HepG2 (cell line): ENCODE measurements at regions not wholly inside any gene's neighbourhood (a gene's known extent, or its start where the extent isn't known, plus 50 kb on each side); places are given as distances from the start of the nearest gene placed in this dataset.

Source experiments
- CCAR2 ChIP-seq: fragments of 200-400 bp; formaldehyde crosslinking; optimal IDR thresholded peaks from 2 replicates; pipeline ENCODE3; 2018; ENCODE audit warnings: low read depth, mild to moderate bottlenecking, low read length, moderate library complexity
- CTCF ChIP-seq: sonication (generic); formaldehyde crosslinking; IDR thresholded peaks from 2 replicates; pipeline ENCODE4 v1.5.0; 2020; ENCODE audit warnings: mild to moderate bottlenecking, missing genetic modification reagents, moderate library complexity
- GLI4 ChIP-seq: sonication (generic); formaldehyde crosslinking; IDR thresholded peaks from 2 replicates; pipeline ENCODE4 v1.5.1; 2020; ENCODE audit warnings: missing genetic modification reagents, mild to moderate bottlenecking, moderate library complexity, borderline replicate concordance
- JUND ChIP-seq: sonication (generic); formaldehyde crosslinking; IDR thresholded peaks from 2 replicates; pipeline ENCODE4 v1.8.0; 2022; ENCODE audit warnings: mild to moderate bottlenecking, missing genetic modification reagents
- SIN3A ChIP-seq: IDR thresholded peaks from 2 replicates; pipeline ENCODE4 v1.6.1; 2011; ENCODE audit warnings: low read depth, mild to moderate bottlenecking, control low read depth, low read length, borderline replicate concordance
- ZNF597 ChIP-seq: sonication (generic); formaldehyde crosslinking; IDR thresholded peaks from 2 replicates; pipeline ENCODE4 v1.5.0; 2020; ENCODE audit warnings: missing genetic modification reagents

- TF ChIP-seq ZNF597 (CRISPR knock-in tag): no peak
- no peak for TF ChIP-seq GLI4 (CRISPR knock-in tag)
- TF ChIP-seq SIN3A: no peak
- no peak for TF ChIP-seq CTCF (CRISPR knock-in tag)
- TF ChIP-seq JUND (CRISPR knock-in tag): no peak
- TF ChIP-seq CCAR2: no peak
Observed at GRCh38 chr7:121449735-121450240, 53.7 kb upstream of the FAM3C start.
